ENCODE measurements at regions not wholly inside any gene's neighbourhood (a gene's known extent, or its start where the extent isn't known, plus 50 kb on each side); places are given as distances from the start of the nearest gene placed in this dataset.

DNA sequence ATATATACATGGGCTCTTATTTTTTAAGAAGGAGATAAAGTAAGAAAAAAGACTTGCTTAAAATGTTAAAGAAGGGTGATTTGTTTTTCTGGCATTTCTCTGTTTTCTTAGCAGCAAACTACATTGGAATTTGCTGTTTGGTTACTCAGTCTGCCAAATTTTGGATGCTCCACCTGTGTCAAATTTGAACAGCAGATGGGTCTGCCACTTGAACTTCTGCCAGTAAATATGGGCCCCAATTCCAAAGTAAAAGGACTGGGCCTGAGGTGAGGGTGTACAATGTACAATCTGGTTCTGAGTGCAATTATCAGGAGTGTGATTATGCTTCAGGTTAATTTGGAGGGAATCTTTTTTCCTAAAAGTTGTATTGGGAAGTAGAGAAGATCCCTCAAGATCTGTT is 794.5 kb downstream of the DSC3 start:
- BruUV-seq (replicated peaks), result no TSS peak
- TF ChIP-seq, protein P1, sequence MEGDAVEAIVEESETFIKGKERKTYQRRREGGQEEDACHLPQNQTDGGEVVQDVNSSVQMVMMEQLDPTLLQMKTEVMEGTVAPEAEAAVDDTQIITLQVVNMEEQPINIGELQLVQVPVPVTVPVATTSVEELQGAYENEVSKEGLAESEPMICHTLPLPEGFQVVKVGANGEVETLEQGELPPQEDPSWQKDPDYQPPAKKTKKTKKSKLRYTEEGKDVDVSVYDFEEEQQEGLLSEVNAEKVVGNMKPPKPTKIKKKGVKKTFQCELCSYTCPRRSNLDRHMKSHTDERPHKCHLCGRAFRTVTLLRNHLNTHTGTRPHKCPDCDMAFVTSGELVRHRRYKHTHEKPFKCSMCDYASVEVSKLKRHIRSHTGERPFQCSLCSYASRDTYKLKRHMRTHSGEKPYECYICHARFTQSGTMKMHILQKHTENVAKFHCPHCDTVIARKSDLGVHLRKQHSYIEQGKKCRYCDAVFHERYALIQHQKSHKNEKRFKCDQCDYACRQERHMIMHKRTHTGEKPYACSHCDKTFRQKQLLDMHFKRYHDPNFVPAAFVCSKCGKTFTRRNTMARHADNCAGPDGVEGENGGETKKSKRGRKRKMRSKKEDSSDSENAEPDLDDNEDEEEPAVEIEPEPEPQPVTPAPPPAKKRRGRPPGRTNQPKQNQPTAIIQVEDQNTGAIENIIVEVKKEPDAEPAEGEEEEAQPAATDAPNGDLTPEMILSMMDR (conservative IDR thresholded peaks at IDR 0.05; ENCODE audit: low read depth, low read length), result no peak
- no peak for TF ChIP-seq EZH2 (IDR thresholded peaks at IDR 0.05; ENCODE audit: borderline replicate concordance, low read depth, low read length, poor library complexity, severe bottlenecking)
- Histone ChIP-seq H3K27me3 (replicated peaks; ENCODE audit: insufficient read depth, low read depth, low read length, poor library complexity) (no peaks in the 10 kb centered on the region), H3K4me1 (ENCODE audit: insufficient read depth, low read length, poor library complexity, severe bottlenecking) (no peaks in the 10 kb centered on the region), H3K27ac (ENCODE audit: low read depth, low read length, poor library complexity, severe bottlenecking) (no peak overlapping the region), H3K9me3 (ENCODE audit: low read depth, low read length, poor library complexity, severe bottlenecking) (no peaks in the 10 kb centered on the region), H3K36me3 (ENCODE audit: insufficient read depth, low read length, poor library complexity, severe bottlenecking) (no peaks in the 10 kb centered on the region), H3K4me3 (ENCODE audit: low read depth, low read length, poor library complexity, severe bottlenecking) (no peak overlapping the region)
- intact Hi-C loops (cut with micrococcal nuclease; ENCODE audit: unreplicated experiment), result no loop called here
- CTCF ChIA-PET, result no interaction called here
- DNase-seq (ENCODE audit: low spot score), result no peak
- POLR2A ChIA-PET (ENCODE audit: low non-redundant PET), result no interaction called here

DNA sequence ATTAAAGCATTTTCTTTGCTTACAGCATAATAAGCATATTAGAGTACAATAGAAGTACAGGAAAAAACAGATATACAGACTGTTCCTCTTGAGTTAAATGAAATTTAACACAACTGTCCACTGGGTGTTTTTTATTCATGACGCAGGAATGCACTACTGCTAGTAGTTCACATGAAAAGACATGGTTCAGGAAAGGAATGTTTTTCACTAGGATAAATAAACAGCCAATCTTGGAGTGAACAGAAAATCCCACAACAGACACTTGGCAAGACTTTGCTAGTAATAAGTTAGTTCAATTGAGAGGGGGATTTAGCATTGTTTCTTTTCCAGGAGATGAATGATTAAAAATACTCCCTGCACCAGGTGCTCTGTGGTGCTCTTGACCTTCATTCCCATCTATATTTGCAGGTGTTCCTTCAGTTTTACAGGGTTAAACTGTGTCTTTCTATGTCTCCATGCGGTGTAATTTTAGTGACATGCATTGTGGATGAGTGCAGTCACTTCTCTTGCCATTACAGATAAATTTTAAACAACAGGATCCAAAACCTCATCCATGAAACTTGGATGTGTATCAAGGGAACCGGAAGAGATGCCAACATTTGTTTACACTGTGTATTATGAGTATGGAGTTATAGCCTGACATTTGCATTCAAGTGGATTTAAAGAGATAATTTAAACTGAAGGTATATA is 796.6 kb downstream of the DSC3 start:
- no peaks in the 10 kb centered on the region for H3K9me3 ChIP-seq (ENCODE audit: low read depth, low read length, poor library complexity, severe bottlenecking)
- CTCF ChIA-PET, result no interaction called here
- no peaks in the 10 kb centered on the region for H3K27me3 ChIP-seq (replicated peaks; ENCODE audit: insufficient read depth, low read depth, low read length, poor library complexity)
- POLR2A ChIA-PET (ENCODE audit: low non-redundant PET), result no interaction called here
- BruUV-seq (replicated peaks), result no TSS peak
- TF ChIP-seq EZH2 (IDR thresholded peaks at IDR 0.05; ENCODE audit: borderline replicate concordance, low read depth, low read length, poor library complexity, severe bottlenecking), result no peak
- TF ChIP-seq, protein P1 (conservative IDR thresholded peaks at IDR 0.05; ENCODE audit: low read depth, low read length), result no peak
- H3K4me1 ChIP-seq (ENCODE audit: insufficient read depth, low read length, poor library complexity, severe bottlenecking), result no peaks in the 10 kb centered on the region
- no peaks in the 10 kb centered on the region for H3K36me3 ChIP-seq (ENCODE audit: insufficient read depth, low read length, poor library complexity, severe bottlenecking)
- DNase-seq (ENCODE audit: low spot score), result no peak
- intact Hi-C loops (cut with micrococcal nuclease; ENCODE audit: unreplicated experiment), result no loop called here
- H3K4me3 ChIP-seq (ENCODE audit: low read depth, low read length, poor library complexity, severe bottlenecking), result no peak overlapping the region
- H3K27ac ChIP-seq (ENCODE audit: low read depth, low read length, poor library complexity, severe bottlenecking), result no peak overlapping the region

DNA sequence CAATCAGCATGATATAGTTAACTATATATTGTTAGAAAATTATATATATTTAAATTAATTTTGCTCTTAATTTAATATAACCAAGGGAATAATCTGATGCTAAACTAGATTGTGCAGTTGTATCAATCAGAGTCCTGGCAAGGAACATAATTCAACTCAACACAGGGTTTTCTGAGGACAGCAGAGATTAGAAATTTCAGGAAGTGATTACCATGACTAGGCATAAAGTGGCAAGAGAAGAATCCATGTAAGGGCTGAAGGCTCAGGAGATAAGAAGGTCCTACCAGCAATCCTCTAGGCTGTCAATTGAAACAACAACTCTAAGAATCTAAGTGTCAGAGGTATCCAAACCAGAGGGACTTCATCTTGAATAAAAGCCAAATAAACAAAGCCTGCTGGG is 807.8 kb downstream of the DSC3 start:
- Histone ChIP-seq H3K4me1 (ENCODE audit: insufficient read depth, low read length, poor library complexity, severe bottlenecking) (no peaks in the 10 kb centered on the region), H3K27me3 (replicated peaks; ENCODE audit: insufficient read depth, low read depth, low read length, poor library complexity) (no peaks in the 10 kb centered on the region), H3K9me3 (ENCODE audit: low read depth, low read length, poor library complexity, severe bottlenecking) (no peaks in the 10 kb centered on the region), H3K4me3 (ENCODE audit: low read depth, low read length, poor library complexity, severe bottlenecking) (no peak overlapping the region), H3K27ac (ENCODE audit: low read depth, low read length, poor library complexity, severe bottlenecking) (no peak overlapping the region), H3K36me3 (ENCODE audit: insufficient read depth, low read length, poor library complexity, severe bottlenecking) (no peaks in the 10 kb centered on the region)
- no peak for DNase-seq (ENCODE audit: low spot score)
- POLR2A ChIA-PET (ENCODE audit: low non-redundant PET), result no interaction called here
- no TSS peak for BruUV-seq (replicated peaks)
- TF ChIP-seq, protein P1 (conservative IDR thresholded peaks at IDR 0.05; ENCODE audit: low read depth, low read length), result no peak
- TF ChIP-seq EZH2 (IDR thresholded peaks at IDR 0.05; ENCODE audit: borderline replicate concordance, low read depth, low read length, poor library complexity, severe bottlenecking), result no peak
- intact Hi-C loops (cut with micrococcal nuclease; ENCODE audit: unreplicated experiment), result no loop called here
- CTCF ChIA-PET, result no interaction called here

Data from A673 (cell line).